HG03159 (cell line): ENCODE measurements at regions not wholly inside any gene's neighbourhood (a gene's known extent, or its start where the extent isn't known, plus 50 kb on each side); places are given as distances from the start of the nearest gene placed in this dataset.

Experiments
- ATAC-seq: cut with Tn5 transposase; IDR thresholded peaks from one replicate; pipeline ENCODE4 v1.9.1; 2021; ENCODE audit warnings: mild to moderate bottlenecking, moderate library complexity; ENCODE audit not compliant: unreplicated experiment

GRCh38 chr4:144302704-144303536 lies 162.4 kb upstream of the GYPA start:
- no peak for ATAC-seq

GRCh38 chr4:144304025-144304424 lies 163.5 kb upstream of the GYPA start:
- no peak for ATAC-seq

- ATAC-seq: no peak
These were observed 170.0 kb upstream of the GYPA start for GRCh38 chr4:144310535-144310934.

- no peak for ATAC-seq
These were observed 172.9 kb upstream of the GYPA start for GRCh38 chr4:144313370-144313769.

GRCh38 chr4:144316869-144317268 lies 176.4 kb upstream of the GYPA start:
- peak; percentile 79 for ATAC-seq

GRCh38 chr4:144318797-144319196 lies 178.3 kb upstream of the GYPA start:
- no peak for ATAC-seq

- no peak for ATAC-seq
These were observed 196.1 kb upstream of the GYPA start for GRCh38 chr4:144336633-144337032.

GRCh38 chr4:144338148-144338547 lies 197.6 kb upstream of the GYPA start:
- peak; percentile 75 for ATAC-seq

- ATAC-seq: no peak
These were observed 198.3 kb upstream of the GYPA start for GRCh38 chr4:144338834-144339233.

- ATAC-seq: no peak
These were observed 200.4 kb upstream of the GYPA start for GRCh38 chr4:144340931-144341330.

- ATAC-seq: no peak
These were observed 202.6 kb upstream of the GYPA start for GRCh38 chr4:144342949-144343760.

- ATAC-seq: no peak
These were observed 206.6 kb upstream of the GYPA start for GRCh38 chr4:144347121-144347520.

GRCh38 chr4:144350706-144351105 lies 210.2 kb upstream of the GYPA start:
- no peak for ATAC-seq

GRCh38 chr4:144351306-144351705 lies 210.8 kb upstream of the GYPA start:
- ATAC-seq: no peak

GRCh38 chr4:144353292-144353691 lies 212.8 kb upstream of the GYPA start:
- ATAC-seq: no peak

- peak; percentile 90 for ATAC-seq
These were observed 215.6 kb upstream of the GYPA start for GRCh38 chr4:144355811-144356757.

GRCh38 chr4:144356941-144357381 lies 216.4 kb upstream of the GYPA start:
- no peak for ATAC-seq

- no peak for ATAC-seq
These were observed 217.5 kb upstream of the GYPA start for GRCh38 chr4:144357975-144358374.

- ATAC-seq: no peak
These were observed 219.8 kb upstream of the GYPA start for GRCh38 chr4:144360146-144360793.

GRCh38 chr4:144362366-144362765 lies 221.8 kb upstream of the GYPA start:
- ATAC-seq: no peak
